ENCODE measurements at regions not wholly inside any gene's neighbourhood (a gene's known extent, or its start where the extent isn't known, plus 50 kb on each side); places are given as distances from the start of the nearest gene placed in this dataset.

- Histone ChIP-seq H3K9me3 (ENCODE audit: control insufficient read depth, insufficient read depth, low read length) (peaks cover 21% of the 10 kb centered on the region), H3K4me3 (ENCODE audit: low read depth, low read length) (no peak overlapping the region), H3K27me3 (ENCODE audit: control insufficient read depth, insufficient read depth, low read length) (peaks cover 16% of the 10 kb centered on the region), H3K27ac (ENCODE audit: low read depth, low read length) (no peak overlapping the region)
- TF ChIP-seq, protein P1, sequence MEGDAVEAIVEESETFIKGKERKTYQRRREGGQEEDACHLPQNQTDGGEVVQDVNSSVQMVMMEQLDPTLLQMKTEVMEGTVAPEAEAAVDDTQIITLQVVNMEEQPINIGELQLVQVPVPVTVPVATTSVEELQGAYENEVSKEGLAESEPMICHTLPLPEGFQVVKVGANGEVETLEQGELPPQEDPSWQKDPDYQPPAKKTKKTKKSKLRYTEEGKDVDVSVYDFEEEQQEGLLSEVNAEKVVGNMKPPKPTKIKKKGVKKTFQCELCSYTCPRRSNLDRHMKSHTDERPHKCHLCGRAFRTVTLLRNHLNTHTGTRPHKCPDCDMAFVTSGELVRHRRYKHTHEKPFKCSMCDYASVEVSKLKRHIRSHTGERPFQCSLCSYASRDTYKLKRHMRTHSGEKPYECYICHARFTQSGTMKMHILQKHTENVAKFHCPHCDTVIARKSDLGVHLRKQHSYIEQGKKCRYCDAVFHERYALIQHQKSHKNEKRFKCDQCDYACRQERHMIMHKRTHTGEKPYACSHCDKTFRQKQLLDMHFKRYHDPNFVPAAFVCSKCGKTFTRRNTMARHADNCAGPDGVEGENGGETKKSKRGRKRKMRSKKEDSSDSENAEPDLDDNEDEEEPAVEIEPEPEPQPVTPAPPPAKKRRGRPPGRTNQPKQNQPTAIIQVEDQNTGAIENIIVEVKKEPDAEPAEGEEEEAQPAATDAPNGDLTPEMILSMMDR (IDR thresholded peaks at IDR 0.05; ENCODE audit: low read depth, low read length) = no peak
- ChIA-PET POLR2A (no interaction called here), CTCF (no interaction called here)
- no peak for DNase-seq (ENCODE audit: low read depth, low spot score)
These were observed 137.8 kb upstream of the MSX1 start for GRCh38 chr4:4721636-4722035.

GRCh38 chr4:4720646-4721045, 138.8 kb upstream of the MSX1 start:
- no peak overlapping the region for H3K4me3 ChIP-seq (ENCODE audit: low read depth, low read length)
- TF ChIP-seq, protein P1 (IDR thresholded peaks at IDR 0.05; ENCODE audit: low read depth, low read length) = no peak
- POLR2A ChIA-PET = no interaction called here
- CTCF ChIA-PET = no interaction called here
- peaks cover 11% of the 10 kb centered on the region for H3K9me3 ChIP-seq (ENCODE audit: control insufficient read depth, insufficient read depth, low read length)
- H3K27me3 ChIP-seq (ENCODE audit: control insufficient read depth, insufficient read depth, low read length) = peaks cover 16% of the 10 kb centered on the region
- DNase-seq (ENCODE audit: low read depth, low spot score) = no peak
- H3K27ac ChIP-seq (ENCODE audit: low read depth, low read length) = no peak overlapping the region

DNA sequence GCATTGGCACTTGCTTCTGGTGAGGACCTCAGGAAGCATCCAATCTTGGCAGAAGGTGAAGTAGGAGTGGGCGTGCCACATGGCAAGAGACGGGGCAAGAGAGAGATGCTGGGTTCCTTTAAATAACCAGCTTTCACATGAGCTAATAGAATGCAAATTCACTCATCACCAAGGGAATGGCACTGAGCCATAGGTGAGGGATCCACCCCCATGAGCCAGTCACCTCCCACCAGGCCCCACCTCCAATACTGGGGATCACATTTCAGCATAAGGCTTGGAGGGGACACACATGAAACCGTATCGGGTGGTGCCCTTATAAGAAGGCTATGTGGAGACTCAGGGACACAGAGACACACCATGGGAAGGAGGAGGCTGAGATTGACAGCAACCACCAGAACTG, 140.0 kb upstream of the MSX1 start:
- peaks cover 15% of the 10 kb centered on the region for H3K27me3 ChIP-seq (ENCODE audit: control insufficient read depth, insufficient read depth, low read length)
- POLR2A ChIA-PET = no interaction called here
- H3K9me3 ChIP-seq (ENCODE audit: control insufficient read depth, insufficient read depth, low read length) = peaks cover 4% of the 10 kb centered on the region
- no peak overlapping the region for H3K4me3 ChIP-seq (ENCODE audit: low read depth, low read length)
- CTCF ChIA-PET = no interaction called here
- no peak overlapping the region for H3K27ac ChIP-seq (ENCODE audit: low read depth, low read length)
- TF ChIP-seq, protein P1 (IDR thresholded peaks at IDR 0.05; ENCODE audit: low read depth, low read length) = no peak
- no peak for DNase-seq (ENCODE audit: low read depth, low spot score)

DNA sequence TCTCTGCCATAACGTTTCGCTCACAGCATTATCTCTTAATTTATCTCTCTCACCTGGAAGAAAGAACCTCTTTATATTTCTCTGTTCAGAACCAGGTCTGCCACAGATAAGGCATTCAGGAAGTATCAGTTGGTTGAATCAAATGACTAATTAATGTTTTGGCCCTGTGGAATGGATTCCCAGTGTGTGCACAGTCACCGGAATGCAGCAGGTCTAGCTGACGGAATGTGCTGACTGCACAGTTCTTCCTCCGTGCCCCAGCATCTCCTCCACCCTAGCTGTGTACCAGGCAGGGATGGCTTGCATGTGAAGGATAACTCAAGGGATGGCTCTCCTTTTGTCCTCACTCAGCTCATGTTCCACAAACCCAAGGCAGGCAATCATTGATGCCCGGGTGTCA, 141.8 kb upstream of the MSX1 start:
- no peak for DNase-seq (ENCODE audit: low read depth, low spot score)
- no peaks in the 10 kb centered on the region for H3K9me3 ChIP-seq (ENCODE audit: control insufficient read depth, insufficient read depth, low read length)
- peaks cover 8% of the 10 kb centered on the region for H3K27me3 ChIP-seq (ENCODE audit: control insufficient read depth, insufficient read depth, low read length)
- no peak overlapping the region for H3K27ac ChIP-seq (ENCODE audit: low read depth, low read length)
- ChIA-PET POLR2A (interaction anchor here (0.5 kb wide), 1 partner anchor 245 kb away, joined by 3 read pairs; no protein-coding TSS in a partner anchor), CTCF (no interaction called here)
- TF ChIP-seq, protein P1 (IDR thresholded peaks at IDR 0.05; ENCODE audit: low read depth, low read length) = no peak
- no peak overlapping the region for H3K4me3 ChIP-seq (ENCODE audit: low read depth, low read length)

GRCh38 chr4:4714331-4714730, 145.1 kb upstream of the MSX1 start:
- no peak for DNase-seq (ENCODE audit: low read depth, low spot score)

More at GRCh38 chr4:4714331-4714730, 145.1 kb upstream of the MSX1 start:
- CTCF ChIA-PET = no interaction called here
- Histone ChIP-seq H3K4me3 (ENCODE audit: low read depth, low read length) (no peak overlapping the region), H3K9me3 (ENCODE audit: control insufficient read depth, insufficient read depth, low read length) (no peaks in the 10 kb centered on the region), H3K27ac (ENCODE audit: low read depth, low read length) (no peak overlapping the region), H3K27me3 (ENCODE audit: control insufficient read depth, insufficient read depth, low read length) (peaks cover 4% of the 10 kb centered on the region)
- POLR2A ChIA-PET = no interaction called here
- TF ChIP-seq, protein P1 (IDR thresholded peaks at IDR 0.05; ENCODE audit: low read depth, low read length) = no peak

Data from AG04450 (cell line).